ENCODE measurements at regions not wholly inside any gene's neighbourhood (a gene's known extent, or its start where the extent isn't known, plus 50 kb on each side); places are given as distances from the start of the nearest gene placed in this dataset.

DNA sequence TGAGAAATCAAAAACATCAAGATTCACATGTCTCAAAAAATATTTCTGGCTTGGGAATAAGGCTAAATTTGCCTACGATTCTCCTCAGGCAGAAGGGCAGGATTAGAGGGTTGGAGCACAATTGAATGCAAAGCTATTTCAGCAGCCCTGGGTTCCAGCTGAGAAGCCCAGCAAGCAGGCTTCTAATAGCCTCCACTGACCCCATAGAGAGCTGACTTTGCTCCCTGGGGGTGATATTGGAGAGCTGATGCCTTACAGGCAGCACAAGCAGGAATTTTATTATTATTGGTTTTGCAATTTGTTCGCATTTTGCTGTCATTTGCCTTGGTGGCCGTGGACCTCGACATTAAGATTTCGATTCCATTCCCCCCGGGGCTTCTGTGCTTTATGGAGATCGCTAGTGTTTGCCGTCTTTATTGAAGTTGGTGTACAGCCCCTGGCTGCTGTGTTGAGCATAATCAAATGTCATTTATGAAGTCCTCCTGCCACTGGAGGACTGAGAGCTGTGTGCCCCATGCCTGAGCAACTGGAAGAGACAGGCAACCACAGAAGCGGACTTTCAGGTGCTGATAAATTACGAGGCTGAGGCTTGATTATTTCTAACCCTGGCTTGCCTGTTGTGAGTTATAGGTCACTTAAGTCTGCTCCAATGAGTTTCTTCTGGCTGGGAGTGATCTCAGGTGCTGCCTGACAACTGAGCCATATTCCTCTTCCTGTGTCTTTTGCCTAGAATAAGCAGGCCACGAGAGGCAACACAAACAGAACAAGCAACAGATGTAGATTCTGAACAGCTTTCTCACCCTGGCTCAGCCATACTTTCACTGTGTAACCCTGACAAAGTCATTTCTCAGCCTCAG is 518.4 kb upstream of the CAMK1G start:
- H3K79me2 ChIP-seq (ENCODE audit: insufficient read depth, low read length), result no peaks in the 10 kb centered on the region
- Mint-ChIP-seq H3K36me3 (no peaks in the 10 kb centered on the region), H3K27ac (no peak overlapping the region), H3K4me3 (no peak overlapping the region), H3K9me3 (no peaks in the 10 kb centered on the region), H3K27me3 (ENCODE audit: low read depth in 3 of 3) (peaks cover 0 to 3% (median 0%) of the 10 kb centered on the region in 3 donors), H3K4me1 (no peaks in the 10 kb centered on the region)
- no peaks in the 10 kb centered on the region for H4K20me1 ChIP-seq (ENCODE audit: insufficient read depth, low read length)
- no peak overlapping the region for H3K4me3 ChIP-seq (replicated peaks in 1 of 3; ENCODE audit: low read depth in 2 of 3, low read length in 3 of 3)
- TF ChIP-seq, protein P1, sequence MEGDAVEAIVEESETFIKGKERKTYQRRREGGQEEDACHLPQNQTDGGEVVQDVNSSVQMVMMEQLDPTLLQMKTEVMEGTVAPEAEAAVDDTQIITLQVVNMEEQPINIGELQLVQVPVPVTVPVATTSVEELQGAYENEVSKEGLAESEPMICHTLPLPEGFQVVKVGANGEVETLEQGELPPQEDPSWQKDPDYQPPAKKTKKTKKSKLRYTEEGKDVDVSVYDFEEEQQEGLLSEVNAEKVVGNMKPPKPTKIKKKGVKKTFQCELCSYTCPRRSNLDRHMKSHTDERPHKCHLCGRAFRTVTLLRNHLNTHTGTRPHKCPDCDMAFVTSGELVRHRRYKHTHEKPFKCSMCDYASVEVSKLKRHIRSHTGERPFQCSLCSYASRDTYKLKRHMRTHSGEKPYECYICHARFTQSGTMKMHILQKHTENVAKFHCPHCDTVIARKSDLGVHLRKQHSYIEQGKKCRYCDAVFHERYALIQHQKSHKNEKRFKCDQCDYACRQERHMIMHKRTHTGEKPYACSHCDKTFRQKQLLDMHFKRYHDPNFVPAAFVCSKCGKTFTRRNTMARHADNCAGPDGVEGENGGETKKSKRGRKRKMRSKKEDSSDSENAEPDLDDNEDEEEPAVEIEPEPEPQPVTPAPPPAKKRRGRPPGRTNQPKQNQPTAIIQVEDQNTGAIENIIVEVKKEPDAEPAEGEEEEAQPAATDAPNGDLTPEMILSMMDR (IDR thresholded peaks at IDR 0.05), result no peak
- intact Hi-C loops (cut with micrococcal nuclease), result no loop called here
- 94% methylated on average over 11 of the region's 11 CpGs for WGBS (ENCODE audit: insufficient coverage)
- H3K9me3 ChIP-seq (replicated peaks in 1 of 2; ENCODE audit: control insufficient read depth in 1 of 2, insufficient read depth in 1 of 2, low read length in 2 of 2), result no peaks in the 10 kb centered on the region
- no peak overlapping the region for H3K4me2 ChIP-seq (replicated peaks; ENCODE audit: extremely low read depth, low read length, poor library complexity, severe bottlenecking)
- no peak overlapping the region for H3K27ac ChIP-seq (ENCODE audit: low read depth in 1 of 2, low read length in 2 of 2)
- no peak for DNase-seq
- H3K9ac ChIP-seq (ENCODE audit: insufficient read depth, low read length, poor library complexity, severe bottlenecking), result no peak overlapping the region
- no peaks in the 10 kb centered on the region for H3K36me3 ChIP-seq (replicated peaks in 1 of 2; ENCODE audit: control insufficient read depth in 1 of 2, insufficient read depth in 2 of 2, low read length in 2 of 2)
- H3K4me1 ChIP-seq (ENCODE audit: control insufficient read depth in 1 of 2, insufficient read depth in 2 of 2, low read length in 2 of 2), result no peaks in the 10 kb centered on the region
- no peak overlapping the region for H2AFZ ChIP-seq (ENCODE audit: insufficient read depth, low read depth, low read length, poor library complexity, severe bottlenecking)
- H3K27me3 ChIP-seq (ENCODE audit: control insufficient read depth in 2 of 2, insufficient read depth in 2 of 2, low read length in 2 of 2), result no peaks in the 10 kb centered on the region

DNA sequence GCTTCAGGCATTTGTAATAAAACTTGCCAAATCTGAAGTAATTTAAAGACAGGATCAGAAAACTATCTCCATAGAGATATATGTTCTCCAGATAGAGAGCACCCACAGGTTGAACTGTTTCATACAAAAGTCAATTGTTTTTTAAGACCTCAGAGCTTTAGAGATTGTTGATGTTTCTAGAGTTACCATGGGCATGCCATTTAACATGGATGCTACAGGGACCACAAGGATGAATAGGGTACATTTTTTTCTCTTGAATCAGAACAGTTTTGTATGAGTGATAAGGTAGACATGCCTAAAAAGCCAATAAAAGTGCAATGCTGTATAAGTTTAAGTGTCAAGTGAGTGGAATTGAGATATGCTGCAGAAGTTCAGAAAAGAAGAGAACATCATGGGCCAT is 511.0 kb upstream of the CAMK1G start:
- TF ChIP-seq, protein P1 (IDR thresholded peaks at IDR 0.05), result no peak
- H3K9me3 Mint-ChIP-seq, result peaks cover 0 to 2% (median 0%) of the 10 kb centered on the region in 7 donors
- Histone ChIP-seq H3K4me1 (ENCODE audit: control insufficient read depth in 1 of 2, insufficient read depth in 2 of 2, low read length in 2 of 2) (no peaks in the 10 kb centered on the region), H3K79me2 (ENCODE audit: insufficient read depth, low read length) (no peaks in the 10 kb centered on the region), H3K36me3 (replicated peaks in 1 of 2; ENCODE audit: control insufficient read depth in 1 of 2, insufficient read depth in 2 of 2, low read length in 2 of 2) (no peaks in the 10 kb centered on the region), H3K4me2 (replicated peaks; ENCODE audit: extremely low read depth, low read length, poor library complexity, severe bottlenecking) (no peak overlapping the region), H2AFZ (ENCODE audit: insufficient read depth, low read depth, low read length, poor library complexity, severe bottlenecking) (no peak overlapping the region), H3K27ac (ENCODE audit: low read depth in 1 of 2, low read length in 2 of 2) (no peak overlapping the region), H3K27me3 (ENCODE audit: control insufficient read depth in 2 of 2, insufficient read depth in 2 of 2, low read length in 2 of 2) (no peaks in the 10 kb centered on the region), H3K4me3 (replicated peaks in 1 of 3; ENCODE audit: low read depth in 2 of 3, low read length in 3 of 3) (no peak overlapping the region), H3K9ac (ENCODE audit: insufficient read depth, low read length, poor library complexity, severe bottlenecking) (no peak overlapping the region), H3K9me3 (replicated peaks in 1 of 2; ENCODE audit: control insufficient read depth in 1 of 2, insufficient read depth in 1 of 2, low read length in 2 of 2) (no peaks in the 10 kb centered on the region), H4K20me1 (ENCODE audit: insufficient read depth, low read length) (no peaks in the 10 kb centered on the region)
- H3K36me3 Mint-ChIP-seq, result no peaks in the 10 kb centered on the region
- H3K4me1 Mint-ChIP-seq, result no peaks in the 10 kb centered on the region
- no peak for DNase-seq
- intact Hi-C loops (cut with micrococcal nuclease), result no loop called here
- no peak overlapping the region for H3K4me3 Mint-ChIP-seq
- H3K27me3 Mint-ChIP-seq (ENCODE audit: low read depth in 3 of 3), result peaks cover 0 to 1% (median under 1%) of the 10 kb centered on the region in 3 donors
- H3K27ac Mint-ChIP-seq, result no peak overlapping the region
